CD1c-positive myeloid dendritic cell (primary cell): ENCODE measurements at regions not wholly inside any gene's neighbourhood (a gene's known extent, or its start where the extent isn't known, plus 50 kb on each side); places are given as distances from the start of the nearest gene placed in this dataset.

Experiments used
- DNase-seq: peaks from one replicate; pipeline ENCODE4 v3.0.0-alpha.2; 2016; ENCODE audit errors: extremely low spot score

GRCh38 chr13:74202129-74202813 is 68.1 kb upstream of the KLF12 start:
- DNase-seq, result no peak

DNA sequence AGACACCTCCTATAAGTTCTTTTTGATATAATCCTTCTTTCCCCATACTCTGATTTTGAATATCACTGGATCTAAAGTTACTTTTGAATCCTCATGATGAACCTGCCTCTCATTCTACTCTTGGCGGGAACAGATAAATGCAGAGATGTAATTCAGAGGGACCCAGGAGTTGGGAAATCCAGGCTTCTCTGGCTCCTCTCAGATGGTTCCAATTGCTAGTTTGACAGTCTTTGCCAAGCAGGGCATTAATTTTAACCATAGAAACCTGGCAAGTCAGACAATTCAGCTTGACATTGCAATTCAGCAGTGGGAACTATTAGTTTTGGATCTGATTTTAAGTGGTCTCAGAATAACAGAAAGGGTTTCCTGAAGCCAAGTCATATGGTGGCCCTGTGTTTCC is 67.3 kb upstream of the KLF12 start:
- no peak for DNase-seq

DNA sequence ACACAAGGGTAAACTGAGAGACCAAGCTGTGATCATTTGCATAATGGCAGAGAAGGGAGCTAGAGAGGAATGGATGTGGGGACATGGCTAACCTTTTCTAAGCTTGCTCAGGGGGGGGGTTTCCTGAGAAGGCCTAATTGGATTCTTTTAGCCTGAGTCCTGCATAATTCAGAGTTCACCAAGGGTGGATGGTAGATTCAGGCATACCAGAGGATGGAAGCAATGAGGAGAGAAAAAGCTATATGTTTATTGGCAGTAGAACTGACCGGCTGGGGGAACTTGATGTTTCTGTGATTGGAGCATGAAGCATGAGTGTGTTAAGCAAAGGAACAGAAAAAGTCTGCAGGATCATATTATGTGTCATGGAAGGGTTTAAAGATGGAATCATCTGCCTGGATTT is 65.9 kb upstream of the KLF12 start:
- DNase-seq, result no peak

DNA sequence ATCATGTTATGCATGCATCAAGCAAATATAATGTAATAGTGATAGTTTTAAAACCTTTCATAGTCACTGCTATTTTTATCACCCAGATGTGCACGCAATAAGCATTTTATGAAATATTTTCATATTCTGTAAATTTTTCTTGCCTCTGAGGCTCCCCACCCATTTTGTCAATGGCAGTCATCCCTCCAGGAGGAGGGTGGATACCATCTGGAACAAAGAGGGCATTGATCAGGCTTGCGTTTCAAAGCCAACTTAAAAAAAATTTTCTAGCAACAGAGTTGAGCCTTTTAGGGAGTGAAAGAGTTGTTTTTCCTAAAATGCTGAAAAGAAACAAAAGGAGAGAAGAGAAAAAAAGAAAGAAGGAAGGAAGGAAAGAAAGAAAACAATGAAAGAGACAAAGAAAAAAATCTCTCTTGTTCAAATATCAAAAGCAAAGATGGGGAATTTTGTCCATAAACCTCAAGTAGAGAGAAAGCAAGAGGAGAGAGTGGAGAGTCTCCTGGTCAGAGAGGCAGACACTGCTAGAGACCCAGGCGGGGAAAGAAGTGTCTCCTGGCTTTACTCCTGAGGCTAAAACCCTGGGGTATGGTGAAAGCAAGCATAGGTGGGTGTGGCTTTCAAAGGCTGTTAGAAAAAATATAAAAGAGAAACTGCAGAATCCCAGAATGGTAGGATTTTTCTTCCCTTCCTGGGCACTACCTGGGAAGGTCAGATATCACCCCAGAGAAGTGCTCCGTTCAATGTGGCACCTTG is 63.6 kb upstream of the KLF12 start:
- no peak for DNase-seq

GRCh38 chr13:74194846-74195245 is 60.6 kb upstream of the KLF12 start:
- DNase-seq, result no peak

GRCh38 chr13:74193391-74193790 is 59.2 kb upstream of the KLF12 start:
- no peak for DNase-seq

- DNase-seq, result no peak
Observed at GRCh38 chr13:74191410-74191809, 57.2 kb upstream of the KLF12 start.

GRCh38 chr13:74190999-74191398 is 56.8 kb upstream of the KLF12 start:
- no peak for DNase-seq

DNA sequence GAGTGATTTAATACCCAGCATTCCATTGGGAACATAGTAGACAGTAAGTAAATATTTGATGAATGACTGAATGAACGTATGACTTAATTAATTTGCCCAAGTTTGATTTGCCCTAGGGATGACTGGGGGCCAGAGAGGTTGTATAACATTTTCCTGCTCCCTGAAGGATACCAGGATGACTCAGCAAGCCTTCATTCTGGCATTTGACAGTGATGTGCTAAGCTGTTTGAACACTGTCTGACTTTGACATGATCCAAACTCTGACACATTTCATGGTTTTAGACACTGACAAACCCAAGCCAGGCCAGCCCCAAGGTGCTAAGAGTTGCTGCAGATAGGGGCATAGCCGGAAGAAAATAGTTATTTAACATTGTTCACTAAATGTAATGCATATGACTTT is 53.4 kb upstream of the KLF12 start:
- no peak for DNase-seq

DNA sequence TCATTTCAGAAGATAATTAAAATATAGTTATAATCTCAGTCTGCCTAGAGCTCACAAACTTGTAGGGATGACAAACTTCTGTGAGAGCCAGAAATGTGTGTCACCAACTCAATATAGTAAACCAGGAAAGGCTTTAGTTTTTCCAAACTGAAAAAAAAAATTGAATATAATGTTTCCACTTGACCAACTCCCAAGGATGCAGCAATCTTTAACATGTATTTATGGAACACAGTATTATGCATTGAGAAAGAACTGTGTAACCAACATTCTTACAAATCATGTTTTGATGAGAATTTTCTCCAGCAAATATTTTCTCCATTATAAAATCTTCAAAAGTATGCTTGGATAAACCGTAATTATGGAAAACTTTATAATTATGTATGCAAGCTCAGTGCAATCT is 50.1 kb upstream of the KLF12 start:
- no peak for DNase-seq
